WTC11 (cell line): ENCODE measurements at regions not wholly inside any gene's neighbourhood (a gene's known extent, or its start where the extent isn't known, plus 50 kb on each side); places are given as distances from the start of the nearest gene placed in this dataset.

Experiments
- ATAC-seq: fragments of 200-7000 bp; cut with Tn5 transposase; 2 replicates; pipeline ENCODE4 v1.10.0; 2021; ENCODE audit warnings: mild to moderate bottlenecking, moderate library complexity
- CTCF ChIA-PET: fragments of 300-600 bp; sonication (Branson Sonifier 250); formaldehyde crosslinking; loops from one replicate; lab custom pipeline; 2021; ENCODE audit warnings: antibody characterized with exemption; lab: Charles Lee
- POLR2A ChIA-PET: fragments of 350-600 bp; sonication (Branson Sonifier 250); formaldehyde crosslinking; loops from one replicate; lab custom pipeline; 2021; ENCODE audit warnings: antibody characterized with exemption; lab: Charles Lee
- DNase-seq: peaks from one replicate; pipeline ENCODE4 v3.0.0; 2021; ENCODE audit warnings: low spot score
- H3K27ac Mint-ChIP-seq: 2 replicates; pipeline ENCODE4 v1.8.0; 2021; ENCODE audit warnings: mixed read lengths
- H3K27me3 Mint-ChIP-seq: 2 replicates; pipeline ENCODE4 v1.8.0; 2021; ENCODE audit warnings: low read depth, mild to moderate bottlenecking, moderate library complexity, mixed read lengths
- H3K36me3 Mint-ChIP-seq: 2 replicates; pipeline ENCODE4 v1.8.0; 2021; ENCODE audit warnings: mixed read lengths
- H3K4me1 Mint-ChIP-seq: 2 replicates; pipeline ENCODE4 v1.8.0; 2022; ENCODE audit warnings: mixed read lengths
- H3K4me3 Mint-ChIP-seq: 2 replicates; pipeline ENCODE4 v1.8.0; 2021; ENCODE audit warnings: mild to moderate bottlenecking, moderate library complexity, mixed read lengths
- H3K9me3 Mint-ChIP-seq: 2 replicates; pipeline ENCODE4 v1.8.0; 2021; ENCODE audit warnings: mixed read lengths
- ATF1 ChIP-seq: sonication (generic); formaldehyde crosslinking; IDR thresholded peaks from 2 replicates; pipeline ENCODE4 v1.8.1; 2023; ENCODE audit warnings: mild to moderate bottlenecking, moderate library complexity, missing genetic modification reagents
- CDX4 ChIP-seq: fragments of 250-450 bp; sonication (Bioruptor Pico); IDR thresholded peaks from 2 replicates; pipeline ENCODE4 v1.9.0; 2021; ENCODE audit warnings: moderate library complexity, mild to moderate bottlenecking, inconsistent platforms, borderline replicate concordance
- CTCF ChIP-seq: fragments of 200-600 bp; IDR thresholded peaks from 2 replicates; pipeline ENCODE4 v1.8.0; 2022; ENCODE audit warnings: antibody characterized with exemption
- E2F4 ChIP-seq: sonication (generic); formaldehyde crosslinking; IDR thresholded peaks from 2 replicates; pipeline ENCODE4 v1.8.1; 2022; ENCODE audit warnings: low read depth, mild to moderate bottlenecking, moderate library complexity, missing genetic modification reagents, borderline replicate concordance
- FOXP1 ChIP-seq: sonication (generic); formaldehyde crosslinking; IDR thresholded peaks from 2 replicates; pipeline ENCODE4 v1.8.0; 2022; ENCODE audit warnings: missing genetic modification reagents, mild to moderate bottlenecking, moderate library complexity, borderline replicate concordance
- HMGA2 ChIP-seq: fragments of 250-450 bp; sonication (Bioruptor Pico); IDR thresholded peaks from 2 replicates; pipeline ENCODE4 v1.4.0; 2021; ENCODE audit warnings: mild to moderate bottlenecking, moderate library complexity
- JAZF1 ChIP-seq: fragments of 250-450 bp; sonication (Bioruptor Pico); IDR thresholded peaks from 2 replicates; pipeline ENCODE4 v1.9.0; 2021; ENCODE audit warnings: moderate library complexity, mild to moderate bottlenecking, inconsistent platforms
- MAX ChIP-seq: sonication (generic); formaldehyde crosslinking; IDR thresholded peaks from 2 replicates; pipeline ENCODE4 v1.8.0; 2022; ENCODE audit warnings: mild to moderate bottlenecking, missing genetic modification reagents
- MLX ChIP-seq: sonication (generic); formaldehyde crosslinking; IDR thresholded peaks from 2 replicates; pipeline ENCODE4 v1.8.1; 2023; ENCODE audit warnings: mild to moderate bottlenecking, missing genetic modification reagents, moderate library complexity
- NR2C2 ChIP-seq: sonication (generic); formaldehyde crosslinking; IDR thresholded peaks from 2 replicates; pipeline ENCODE4 v1.8.0; 2022; ENCODE audit warnings: mild to moderate bottlenecking, missing genetic modification reagents
- RORB ChIP-seq: fragments of 250-450 bp; sonication (Bioruptor Pico); IDR thresholded peaks from 2 replicates; pipeline ENCODE4 v1.9.0; 2021; ENCODE audit warnings: mild to moderate bottlenecking
- STAT6 ChIP-seq: sonication (generic); formaldehyde crosslinking; conservative IDR thresholded peaks from 2 replicates; pipeline ENCODE4 v1.8.1; 2023; ENCODE audit warnings: mild to moderate bottlenecking, low read depth, missing genetic modification reagents, moderate library complexity
- USF2 ChIP-seq: sonication (generic); formaldehyde crosslinking; IDR thresholded peaks from 2 replicates; pipeline ENCODE4 v1.8.1; 2023; ENCODE audit warnings: mild to moderate bottlenecking, missing genetic modification reagents, moderate library complexity
- ZBTB21 ChIP-seq: sonication (generic); formaldehyde crosslinking; IDR thresholded peaks from 2 replicates; pipeline ENCODE4 v1.8.1; 2023; ENCODE audit warnings: mild to moderate bottlenecking, missing genetic modification reagents, borderline replicate concordance
- ZNF232 ChIP-seq: sonication (generic); formaldehyde crosslinking; IDR thresholded peaks from 2 replicates; pipeline ENCODE4 v1.8.0; 2022; ENCODE audit warnings: mild to moderate bottlenecking, missing genetic modification reagents
- ZNF281 ChIP-seq: sonication (generic); formaldehyde crosslinking; IDR thresholded peaks from 2 replicates; pipeline ENCODE4 v1.8.0; 2023; ENCODE audit warnings: mild to moderate bottlenecking, missing genetic modification reagents
- ZNF396 ChIP-seq: fragments of 250-450 bp; sonication (Bioruptor Pico); IDR thresholded peaks from 2 replicates; pipeline ENCODE4 v1.8.0; 2021; ENCODE audit warnings: mild to moderate bottlenecking, moderate library complexity, borderline replicate concordance

- DNase-seq (no peak), ATAC-seq (no peak; the same call in 1 of the 2 replicates)
- Mint-ChIP-seq H3K4me1 (peaks cover 43% of the 10 kb centered on the region), H3K27ac (no peak overlapping the region; the same call in 1 of the 2 replicates), H3K36me3 (no peaks in the 10 kb centered on the region), H3K4me3 (no peak overlapping the region), H3K27me3 (no peaks in the 10 kb centered on the region), H3K9me3 (no peaks in the 10 kb centered on the region)
- no peak for TF ChIP-seq STAT6
- no peak for TF ChIP-seq ZNF396 (CRISPR knock-in tag)
- peak; percentile 31; the same call in 1 of the 2 replicates for TF ChIP-seq USF2
- POLR2A ChIA-PET: no interaction called here
- CTCF ChIA-PET: no interaction called here
Observed at GRCh38 chr3:41080141-41080540, 119.2 kb upstream of the CTNNB1 start.

GRCh38 chr3:41088882-41089281 is 110.4 kb upstream of the CTNNB1 start:
- peaks cover 9% of the 10 kb centered on the region for H3K4me1 Mint-ChIP-seq
- ATAC-seq (no peak), DNase-seq (no peak)
- TF ChIP-seq ZNF281 (CRISPR knock-in tag): no peak
- no peak for TF ChIP-seq MAX (CRISPR knock-in tag)
- TF ChIP-seq ZNF232: no peak
- TF ChIP-seq ZBTB21: no peak
- TF ChIP-seq JAZF1: no peak
- TF ChIP-seq ATF1 (CRISPR knock-in tag): no peak
- no peak for TF ChIP-seq NR2C2
- no peak for TF ChIP-seq CTCF
- no peak for TF ChIP-seq FOXP1 (CRISPR knock-in tag)
- TF ChIP-seq, all 79 proteins: peak for 0
- no peaks in the 10 kb centered on the region for H3K27me3 Mint-ChIP-seq
- H3K9me3 Mint-ChIP-seq: no peaks in the 10 kb centered on the region
- POLR2A ChIA-PET: no interaction called here
- no peaks in the 10 kb centered on the region for H3K36me3 Mint-ChIP-seq
- CTCF ChIA-PET: no interaction called here
- H3K27ac Mint-ChIP-seq: no peak overlapping the region
- no peak overlapping the region for H3K4me3 Mint-ChIP-seq

- CTCF ChIA-PET: no interaction called here
- TF ChIP-seq E2F4 (CRISPR knock-in tag): no peak
- TF ChIP-seq ZNF232: no peak
- TF ChIP-seq CTCF: no peak
- TF ChIP-seq HMGA2 (CRISPR knock-in tag): no peak
- no peak for TF ChIP-seq RORB (CRISPR knock-in tag)
- TF ChIP-seq CDX4: no peak
- TF ChIP-seq MLX: no peak
Observed at GRCh38 chr3:41089566-41089965, 109.7 kb upstream of the CTNNB1 start.

More at GRCh38 chr3:41089566-41089965, 109.7 kb upstream of the CTNNB1 start:
- DNase-seq: no peak
- Mint-ChIP-seq H3K4me1 (peaks cover 9% of the 10 kb centered on the region), H3K27ac (no peak overlapping the region), H3K4me3 (no peak overlapping the region), H3K27me3 (no peaks in the 10 kb centered on the region), H3K36me3 (no peaks in the 10 kb centered on the region), H3K9me3 (no peaks in the 10 kb centered on the region)
- no peak for ATAC-seq
- POLR2A ChIA-PET: no interaction called here
